GM18517 (cell line): ENCODE measurements at regions not wholly inside any gene's neighbourhood (a gene's known extent, or its start where the extent isn't known, plus 50 kb on each side); places are given as distances from the start of the nearest gene placed in this dataset.
"Not testable (repeated sequence)": the region's sequence is repeated elsewhere in the genome, so short reads cannot be mapped to it uniquely, and the experiment has no call there.

ENCODE experiments used
- ATAC-seq: cut with Tn5 transposase; IDR thresholded peaks from one replicate; pipeline ENCODE4 v1.9.1; 2021; ENCODE audit warnings: mild to moderate bottlenecking, moderate library complexity; ENCODE audit not compliant: unreplicated experiment

- ATAC-seq = no peak
Observed at GRCh38 chr3:124299831-124300230, 307.9 kb upstream of the ROPN1 start.

GRCh38 chr3:124300416-124300815 lies 308.5 kb upstream of the ROPN1 start:
- ATAC-seq = no peak

GRCh38 chr3:124303305-124303910 lies 311.5 kb upstream of the ROPN1 start:
- no peak for ATAC-seq

- no peak for ATAC-seq
Observed at GRCh38 chr3:124306665-124307064, 314.7 kb upstream of the ROPN1 start.

- ATAC-seq = no peak
Observed at GRCh38 chr3:124313621-124314020, 321.7 kb upstream of the ROPN1 start.

GRCh38 chr3:124315215-124316033 lies 323.5 kb upstream of the ROPN1 start:
- ATAC-seq = no peak

GRCh38 chr3:124316034-124316287 lies 324.0 kb upstream of the ROPN1 start:
- ATAC-seq = no peak

GRCh38 chr3:124318014-124318413 lies 326.1 kb upstream of the ROPN1 start:
- ATAC-seq = no peak

GRCh38 chr3:124318656-124319055 lies 326.7 kb upstream of the ROPN1 start:
- no peak for ATAC-seq

- ATAC-seq = no peak
Observed at GRCh38 chr3:124320976-124321375, 329.1 kb upstream of the ROPN1 start.

GRCh38 chr3:124322309-124322880 lies 330.5 kb upstream of the ROPN1 start:
- ATAC-seq = no peak

- ATAC-seq = no peak
Observed at GRCh38 chr3:124322966-124323365, 331.0 kb upstream of the ROPN1 start.

- no peak for ATAC-seq
Observed at GRCh38 chr3:124325248-124325647, 333.3 kb upstream of the ROPN1 start.

GRCh38 chr3:124329723-124330122 lies 337.8 kb upstream of the ROPN1 start:
- ATAC-seq = no peak

GRCh38 chr3:124333931-124334640 lies 342.2 kb upstream of the ROPN1 start:
- ATAC-seq = no peak

- ATAC-seq = no peak
Observed at GRCh38 chr3:124336067-124336656, 344.2 kb upstream of the ROPN1 start.

- no peak for ATAC-seq
Observed at GRCh38 chr3:124345845-124346244, 353.9 kb upstream of the ROPN1 start.

GRCh38 chr3:124346487-124346886 lies 354.6 kb upstream of the ROPN1 start:
- ATAC-seq = no peak

GRCh38 chr3:124347418-124347817 lies 355.5 kb upstream of the ROPN1 start:
- no peak for ATAC-seq

GRCh38 chr3:124348555-124348954 lies 356.6 kb upstream of the ROPN1 start:
- not testable (repeated sequence) for ATAC-seq

GRCh38 chr3:124351430-124352148 lies 359.7 kb upstream of the ROPN1 start:
- ATAC-seq = no peak
